MM.1S (cell line): ENCODE measurements at regions not wholly inside any gene's neighbourhood (a gene's known extent, or its start where the extent isn't known, plus 50 kb on each side); places are given as distances from the start of the nearest gene placed in this dataset.

Experiments used
- EZH2 ChIP-seq: fragments of 300-600 bp; sonication (generic); optimal IDR thresholded peaks from 2 replicates; pipeline ENCODE3; 2017; ENCODE audit warnings: low read depth, mild to moderate bottlenecking, antibody characterized with exemption, low read length, mixed read lengths
- TF ChIP-seq, protein P1 (sequence below): fragments of 300-600 bp; sonication (generic); IDR thresholded peaks from 2 replicates; pipeline ENCODE4 v1.5.1; 2016; ENCODE audit warnings: antibody characterized with exemption, low read length, mixed read lengths

DNA sequence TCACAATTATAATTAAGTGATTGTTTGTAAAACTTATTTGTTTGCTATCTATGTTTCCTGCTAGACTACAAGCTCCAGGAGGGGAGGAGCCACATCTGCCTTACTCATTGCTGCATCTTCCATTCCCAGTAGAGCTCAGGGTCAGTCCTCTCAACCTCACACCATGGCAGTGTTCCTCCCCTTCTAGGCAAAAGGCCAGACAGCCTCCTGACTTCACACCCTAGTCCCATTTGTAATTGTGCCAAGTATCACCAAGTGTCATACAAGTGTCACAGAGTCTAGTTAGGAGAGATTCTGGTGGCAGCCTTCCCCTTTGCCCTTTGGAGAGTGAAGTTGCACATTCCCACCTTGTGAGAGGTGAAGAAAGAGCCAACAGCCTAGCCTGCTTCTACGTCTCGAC lies 490.4 kb downstream of the INSC start:
- TF ChIP-seq, protein P1, sequence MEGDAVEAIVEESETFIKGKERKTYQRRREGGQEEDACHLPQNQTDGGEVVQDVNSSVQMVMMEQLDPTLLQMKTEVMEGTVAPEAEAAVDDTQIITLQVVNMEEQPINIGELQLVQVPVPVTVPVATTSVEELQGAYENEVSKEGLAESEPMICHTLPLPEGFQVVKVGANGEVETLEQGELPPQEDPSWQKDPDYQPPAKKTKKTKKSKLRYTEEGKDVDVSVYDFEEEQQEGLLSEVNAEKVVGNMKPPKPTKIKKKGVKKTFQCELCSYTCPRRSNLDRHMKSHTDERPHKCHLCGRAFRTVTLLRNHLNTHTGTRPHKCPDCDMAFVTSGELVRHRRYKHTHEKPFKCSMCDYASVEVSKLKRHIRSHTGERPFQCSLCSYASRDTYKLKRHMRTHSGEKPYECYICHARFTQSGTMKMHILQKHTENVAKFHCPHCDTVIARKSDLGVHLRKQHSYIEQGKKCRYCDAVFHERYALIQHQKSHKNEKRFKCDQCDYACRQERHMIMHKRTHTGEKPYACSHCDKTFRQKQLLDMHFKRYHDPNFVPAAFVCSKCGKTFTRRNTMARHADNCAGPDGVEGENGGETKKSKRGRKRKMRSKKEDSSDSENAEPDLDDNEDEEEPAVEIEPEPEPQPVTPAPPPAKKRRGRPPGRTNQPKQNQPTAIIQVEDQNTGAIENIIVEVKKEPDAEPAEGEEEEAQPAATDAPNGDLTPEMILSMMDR: no peak
- TF ChIP-seq EZH2: no peak
